Prostate gland (tissue), 2 donors: ENCODE measurements at regions not wholly inside any gene's neighbourhood (a gene's known extent, or its start where the extent isn't known, plus 50 kb on each side); places are given as distances from the start of the nearest gene placed in this dataset.

Experiments used
- DNase-seq: peaks from one replicate; pipeline ENCODE4 v3.0.0-alpha.2; 2019; ENCODE audit warnings: low spot score
- H3K27ac ChIP-seq, 2 donors: fragments of 200-600 bp; sonication (generic); 2 replicates each; pipeline ENCODE4 v1.5.1; 2017 to 2019
- H3K27me3 ChIP-seq: fragments of 200-600 bp; sonication (generic); replicated peaks from 2 replicates; pipeline ENCODE4 v1.5.1; 2019; ENCODE audit not compliant: insufficient read depth
- H3K36me3 ChIP-seq, 2 donors: fragments of 200-600 bp; sonication (generic); 1 replicate in 1 of 2; 2 replicates in 1 of 2; pipeline versions ENCODE4 v1.5.1 to v1.8.1; 2017 to 2019
- H3K4me1 ChIP-seq: fragments of 200-600 bp; sonication (generic); replicated peaks from 2 replicates; pipeline ENCODE4 v1.5.1; 2019
- H3K4me3 ChIP-seq, 2 donors: fragments of 200-600 bp; sonication (generic); 2 replicates each; pipeline ENCODE4 v1.5.1; 2017 to 2019
- H3K9me3 ChIP-seq: fragments of 200-600 bp; sonication (generic); 2 replicates; pipeline ENCODE4 v1.5.1; 2017
- CTCF ChIP-seq, 4 experiments: fragments of 200-600 bp in 2 of 4; fragments of 450-650 bp in 2 of 4; sonication (generic) in 2 of 4; IDR thresholded peaks; 1 replicate in 3 of 4; 2 replicates in 1 of 4; pipeline ENCODE4 v1.5.1; 2016 to 2019; ENCODE audit warnings: antibody characterized with exemption in 4 of 4, mild to moderate bottlenecking in 2 of 4, moderate library complexity in 2 of 4
- POLR2A ChIP-seq: fragments of 450-650 bp; IDR thresholded peaks from one replicate; pipeline ENCODE4 v1.6.1; 2016; ENCODE audit warnings: antibody characterized with exemption, mild to moderate bottlenecking
- POLR2AphosphoS5 ChIP-seq: sonication (generic); formaldehyde crosslinking; IDR thresholded peaks from one replicate; pipeline ENCODE4 v1.6.1; 2017; ENCODE audit warnings: antibody characterized with exemption
- WGBS: methylation state at CpG from one replicate; pipeline ENCODE4 v1.1.5; 2018; 5-methylcytosine and 5-hydroxymethylcytosine counted together
- intact Hi-C: fragments of 100-400 bp; cut with DNase I; formaldehyde crosslinking; loops from one replicate; pipeline ENCODE4 v1.14.2; 2022

DNA sequence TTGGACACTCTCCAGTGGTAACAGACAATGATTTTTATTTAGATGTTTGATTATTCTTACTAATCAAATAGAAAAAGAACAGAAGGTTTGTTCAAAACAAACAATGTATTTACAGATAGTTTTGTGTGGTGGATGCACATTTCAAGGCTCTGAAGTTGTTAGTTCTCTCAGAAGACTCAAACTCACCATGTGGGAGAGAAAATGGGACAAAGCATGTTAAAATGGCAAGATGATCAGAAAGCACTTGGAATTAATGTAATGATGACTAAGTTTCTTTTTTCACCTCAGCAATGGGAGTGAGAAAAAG lies 450.5 kb upstream of the KCNMB2 start:
- TF ChIP-seq CTCF (IDR thresholded peaks at IDR 0.05), result no peak
- TF ChIP-seq POLR2A, result no peak
- no peak for TF ChIP-seq POLR2AphosphoS5
- intact Hi-C loops, result loop anchor here (10.0 kb wide), 1 partner anchor 251 kb away; no protein-coding TSS in a partner anchor
- H3K27me3 ChIP-seq, result no peaks in the 10 kb centered on the region
- no peak for DNase-seq
- no peaks in the 10 kb centered on the region for H3K36me3 ChIP-seq
- H3K4me3 ChIP-seq, result no peak overlapping the region
- H3K4me1 ChIP-seq, result peaks cover 16% of the 10 kb centered on the region
- peak overlapping the region; percentile 60 to 69 for H3K27ac ChIP-seq
- no peaks in the 10 kb centered on the region for H3K9me3 ChIP-seq

- no peak overlapping the region for H3K4me3 ChIP-seq
- intact Hi-C loops, result loop anchor here (10.0 kb wide), 1 partner anchor 251 kb away; no protein-coding TSS in a partner anchor
- H3K36me3 ChIP-seq, result no peaks in the 10 kb centered on the region
- WGBS, result 75% methylated on average over 6 of the region's 6 CpGs
- TF ChIP-seq CTCF (IDR thresholded peaks at IDR 0.05) (no peak), POLR2A (no peak), POLR2AphosphoS5 (no peak)
- H3K9me3 ChIP-seq, result no peaks in the 10 kb centered on the region
- no peaks in the 10 kb centered on the region for H3K27me3 ChIP-seq
- peak overlapping the region; percentile 60 to 69 for H3K27ac ChIP-seq
- peaks cover 16% of the 10 kb centered on the region for H3K4me1 ChIP-seq
- no peak for DNase-seq
Measured at GRCh38 chr3:178086144-178086825, 450.0 kb upstream of the KCNMB2 start.

GRCh38 chr3:178087376-178087775 lies 448.9 kb upstream of the KCNMB2 start:
- peaks cover 16% of the 10 kb centered on the region for H3K4me1 ChIP-seq
- no peaks in the 10 kb centered on the region for H3K9me3 ChIP-seq
- no peaks in the 10 kb centered on the region for H3K27me3 ChIP-seq
- H3K36me3 ChIP-seq, result no peaks in the 10 kb centered on the region
- peak overlapping the region; percentile 46 to 60 for H3K27ac ChIP-seq
- TF ChIP-seq POLR2AphosphoS5, result peak; percentile 69
- no peak for TF ChIP-seq CTCF (IDR thresholded peaks at IDR 0.05)
- intact Hi-C loops, result loop anchor here (10.0 kb wide), 1 partner anchor 253 kb away; no protein-coding TSS in a partner anchor
- no peak for DNase-seq
- H3K4me3 ChIP-seq, result no peak overlapping the region

DNA sequence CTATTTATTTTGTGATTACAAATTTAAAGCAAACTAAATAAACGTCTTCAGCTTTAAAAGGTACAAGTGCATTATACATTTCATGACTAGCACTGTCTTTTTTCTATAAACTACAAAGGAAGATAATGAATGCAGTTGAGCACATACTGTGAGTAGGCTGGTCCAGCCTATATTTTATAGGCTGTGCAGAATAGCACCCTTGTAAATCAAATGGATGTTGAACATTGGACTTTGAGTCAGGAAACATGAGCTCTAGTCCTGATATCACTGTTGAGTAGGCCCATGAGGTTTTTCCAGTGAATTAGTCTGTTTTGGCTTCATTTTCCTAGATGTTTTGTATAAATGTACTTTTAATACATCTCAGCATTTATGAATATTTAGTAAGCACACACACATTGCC lies 447.3 kb upstream of the KCNMB2 start:
- 35% methylated on average over 1 of the region's 1 CpG for WGBS
- no peaks in the 10 kb centered on the region for H3K27me3 ChIP-seq
- H3K9me3 ChIP-seq, result no peaks in the 10 kb centered on the region
- H3K4me1 ChIP-seq, result peaks cover 7% of the 10 kb centered on the region
- intact Hi-C loops, result loop anchor here (10.0 kb wide), 1 partner anchor 254 kb away; no protein-coding TSS in a partner anchor
- TF ChIP-seq POLR2AphosphoS5, result no peak
- TF ChIP-seq POLR2A, result no peak
- no peak for TF ChIP-seq CTCF (IDR thresholded peaks at IDR 0.05)
- DNase-seq, result no peak
- H3K36me3 ChIP-seq, result no peaks in the 10 kb centered on the region
- H3K4me3 ChIP-seq, result no peak overlapping the region
- no peak overlapping the region for H3K27ac ChIP-seq

DNA sequence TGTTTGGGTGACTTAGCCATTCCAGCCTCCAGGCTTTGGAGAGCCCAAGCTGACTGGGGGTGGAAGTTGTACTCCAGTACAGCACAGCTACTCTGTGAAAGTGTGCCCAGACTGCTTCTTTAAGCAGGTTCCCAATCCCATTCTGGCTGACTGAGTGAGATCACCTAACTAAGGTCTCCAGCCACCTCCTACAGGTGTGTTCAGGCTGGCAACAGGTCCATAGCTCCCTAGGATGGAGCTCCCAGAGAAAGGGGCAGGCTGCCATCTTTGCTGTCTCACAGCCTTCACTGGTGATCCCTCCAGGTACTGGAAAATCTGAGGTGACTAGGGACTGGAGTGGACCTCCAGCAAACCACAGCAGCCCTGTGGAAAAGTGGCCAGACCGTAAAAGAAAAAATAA lies 445.3 kb upstream of the KCNMB2 start:
- H3K4me1 ChIP-seq, result no peaks in the 10 kb centered on the region
- no peak for TF ChIP-seq CTCF (IDR thresholded peaks at IDR 0.05)
- no peak for TF ChIP-seq POLR2AphosphoS5
- TF ChIP-seq POLR2A, result no peak
- H3K27me3 ChIP-seq, result no peaks in the 10 kb centered on the region
- H3K36me3 ChIP-seq, result no peaks in the 10 kb centered on the region
- no peak overlapping the region for H3K27ac ChIP-seq
- 100% methylated on average over 1 of the region's 1 CpG for WGBS
- H3K4me3 ChIP-seq, result no peak overlapping the region
- no peaks in the 10 kb centered on the region for H3K9me3 ChIP-seq
- DNase-seq, result no peak
- intact Hi-C loops, result no loop called here
